GM23338 (cell line): ENCODE measurements at regions not wholly inside any gene's neighbourhood (a gene's known extent, or its start where the extent isn't known, plus 50 kb on each side); places are given as distances from the start of the nearest gene placed in this dataset.

Experiments used
- ATAC-seq: fragments of 200-7000 bp; cut with Tn5 transposase; 3 replicates; pipeline ENCODE4 v1.9.1; 2020
- DNase-seq: peaks from one replicate; pipeline ENCODE4 v3.0.0-alpha.2; 2015; ENCODE audit warnings: low spot score
- H2AFZ ChIP-seq: fragments of 200-600 bp; sonication (generic); 2 replicates; pipeline ENCODE4 v1.8.0; 2016; ENCODE audit warnings: antibody characterized with exemption, mild to moderate bottlenecking, moderate library complexity
- H3F3A ChIP-seq: fragments of 200-600 bp; sonication (generic); replicated peaks from 2 replicates; pipeline ENCODE4 v1.8.0; 2017; ENCODE audit warnings: antibody characterized with exemption, mixed run types, low read depth
- H3K27ac ChIP-seq: fragments of 200-600 bp; sonication (generic); 2 replicates; pipeline ENCODE4 v1.6.1; 2016; ENCODE audit warnings: low read depth
- H3K27me3 ChIP-seq: fragments of 200-600 bp; sonication (generic); 2 replicates; pipeline ENCODE4 v1.8.0; 2016; ENCODE audit warnings: mild to moderate bottlenecking, mixed run types, moderate library complexity; ENCODE audit not compliant: insufficient read depth
- H3K36me3 ChIP-seq: fragments of 200-600 bp; sonication (generic); 2 replicates; pipeline ENCODE4 v1.8.0; 2016; ENCODE audit warnings: mild to moderate bottlenecking; ENCODE audit not compliant: insufficient read depth
- H3K4me1 ChIP-seq: fragments of 200-600 bp; sonication (generic); 2 replicates; pipeline ENCODE4 v1.8.0; 2016; ENCODE audit warnings: mild to moderate bottlenecking, moderate library complexity; ENCODE audit not compliant: insufficient read depth
- H3K4me2 ChIP-seq: fragments of 200-600 bp; sonication (generic); 2 replicates; pipeline ENCODE4 v1.7.1; 2017; ENCODE audit warnings: mixed run types
- H3K4me3 ChIP-seq: fragments of 200-600 bp; sonication (generic); 2 replicates; pipeline ENCODE4 v1.6.1; 2016; ENCODE audit warnings: mixed run types
- H3K79me2 ChIP-seq: fragments of 200-600 bp; sonication (generic); replicated peaks from 2 replicates; pipeline ENCODE4 v1.8.0; 2017; ENCODE audit warnings: mild to moderate bottlenecking; ENCODE audit not compliant: insufficient read depth
- H3K9me2 ChIP-seq: fragments of 200-600 bp; sonication (generic); 2 replicates; pipeline ENCODE4 v1.8.0; 2017; ENCODE audit not compliant: insufficient read depth
- H4K20me1 ChIP-seq: fragments of 200-600 bp; sonication (generic); replicated peaks from 2 replicates; pipeline ENCODE4 v1.8.0; 2017; ENCODE audit warnings: mild to moderate bottlenecking; ENCODE audit not compliant: insufficient read depth
- H3K27ac Mint-ChIP-seq: 2 replicates; pipeline ENCODE4 v1.8.0; 2020; ENCODE audit warnings: inconsistent platforms, mild to moderate bottlenecking, moderate library complexity, mixed read lengths
- H3K27me3 Mint-ChIP-seq: 3 replicates; pipeline ENCODE4 v1.8.0; 2022; ENCODE audit warnings: low read depth, mild to moderate bottlenecking, moderate library complexity, mixed read lengths, inconsistent platforms; ENCODE audit not compliant: insufficient read depth, poor library complexity
- H3K36me3 Mint-ChIP-seq: 3 replicates; pipeline ENCODE4 v1.8.0; 2021; ENCODE audit warnings: low read depth, mild to moderate bottlenecking, inconsistent platforms, moderate library complexity, mixed read lengths
- H3K4me1 Mint-ChIP-seq: 3 replicates; pipeline ENCODE4 v1.8.0; 2020; ENCODE audit warnings: mild to moderate bottlenecking, inconsistent platforms, mixed read lengths
- H3K4me3 Mint-ChIP-seq: 3 replicates; pipeline ENCODE4 v1.8.0; 2021; ENCODE audit warnings: moderate library complexity, mild to moderate bottlenecking, inconsistent platforms, mixed read lengths
- H3K9me3 Mint-ChIP-seq: 3 replicates; pipeline ENCODE4 v1.8.0; 2020; ENCODE audit warnings: moderate library complexity, mild to moderate bottlenecking, inconsistent platforms, mixed read lengths
- CREB1 ChIP-seq: fragments of 250-450 bp; sonication (Bioruptor Pico); IDR thresholded peaks from 2 replicates; pipeline ENCODE4 v1.5.0; 2020; ENCODE audit warnings: low read depth, mild to moderate bottlenecking, moderate library complexity
- ETS1 ChIP-seq: IDR thresholded peaks from 2 replicates; pipeline ENCODE4 v1.6.1; 2016; ENCODE audit warnings: antibody characterized with exemption
- EZH2 ChIP-seq: fragments of 200-600 bp; sonication (generic); IDR thresholded peaks from one replicate; pipeline ENCODE4 v1.8.0; 2017; ENCODE audit warnings: antibody characterized with exemption, mild to moderate bottlenecking, low read depth; ENCODE audit not compliant: unreplicated experiment
- EZH2phosphoT487 ChIP-seq: fragments of 200-600 bp; sonication (generic); IDR thresholded peaks from one replicate; pipeline ENCODE4 v1.8.1; 2018; ENCODE audit warnings: antibody characterized with exemption; ENCODE audit not compliant: unreplicated experiment
- JUNB ChIP-seq: IDR thresholded peaks from one replicate; pipeline ENCODE4 v1.6.1; 2016; ENCODE audit warnings: antibody characterized with exemption; ENCODE audit not compliant: unreplicated experiment
- POLR2AphosphoS5 ChIP-seq: IDR thresholded peaks from 2 replicates; pipeline ENCODE4 v1.6.1; 2016; ENCODE audit warnings: antibody characterized with exemption, low read depth
- REST ChIP-seq: IDR thresholded peaks from one replicate; pipeline ENCODE4 v1.6.1; 2018; ENCODE audit warnings: antibody characterized with exemption; ENCODE audit not compliant: unreplicated experiment
- STAT1 ChIP-seq: IDR thresholded peaks from one replicate; pipeline ENCODE4 v1.6.1; 2016; ENCODE audit warnings: antibody characterized with exemption; ENCODE audit not compliant: unreplicated experiment
- ZNF114 ChIP-seq: fragments of 250-450 bp; sonication (Bioruptor Pico); IDR thresholded peaks from 2 replicates; pipeline ENCODE4 v1.5.0; 2020; ENCODE audit warnings: mild to moderate bottlenecking, moderate library complexity
- ZNF331 ChIP-seq: fragments of 250-450 bp; sonication (Bioruptor Pico); IDR thresholded peaks from 2 replicates; pipeline ENCODE4 v1.5.0; 2020; ENCODE audit warnings: low read depth, mild to moderate bottlenecking, moderate library complexity
- TF ChIP-seq, protein P1 (sequence below): fragments of 250-450 bp; sonication (Bioruptor Pico); IDR thresholded peaks from 2 replicates; pipeline ENCODE4 v1.5.0; 2020; ENCODE audit warnings: mild to moderate bottlenecking, moderate library complexity

DNA sequence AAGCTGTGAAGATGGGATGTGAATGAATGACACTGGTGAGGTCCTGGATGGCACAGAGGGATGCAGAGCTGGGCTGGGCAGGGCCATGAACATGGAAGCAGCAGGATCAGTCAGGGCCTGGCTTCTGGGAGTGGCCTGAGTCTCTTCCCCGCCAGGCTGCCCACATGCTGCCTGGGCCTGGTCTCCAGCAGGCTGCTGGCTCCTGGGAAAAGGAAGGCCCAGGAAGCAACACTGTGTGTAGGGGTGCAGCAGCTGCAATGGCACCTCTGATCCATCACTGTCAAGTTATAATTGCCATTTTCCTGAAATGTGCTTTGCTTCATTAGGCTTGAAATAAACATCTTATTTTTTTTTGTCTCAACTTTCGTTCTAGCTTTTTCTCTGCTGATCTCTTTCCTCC is 260.2 kb upstream of the N4BP1 start:
- no peak overlapping the region for H3K27ac ChIP-seq
- no peaks in the 10 kb centered on the region for H3K4me1 ChIP-seq
- H3K27ac Mint-ChIP-seq, result no peak overlapping the region
- H4K20me1 ChIP-seq, result no peaks in the 10 kb centered on the region
- H3K4me3 Mint-ChIP-seq, result no peak overlapping the region
- H3K79me2 ChIP-seq, result no peaks in the 10 kb centered on the region
- no peaks in the 10 kb centered on the region for H3K36me3 ChIP-seq
- TF ChIP-seq CREB1 (CRISPR knock-in tag) (no peak), EZH2phosphoT487 (no peak), ZNF331 (CRISPR knock-in tag) (no peak), EZH2 (no peak), ZNF114 (CRISPR knock-in tag) (no peak), POLR2AphosphoS5 (no peak), REST (no peak), STAT1 (no peak), JUNB (no peak), ETS1 (no peak)
- TF ChIP-seq, protein P1, sequence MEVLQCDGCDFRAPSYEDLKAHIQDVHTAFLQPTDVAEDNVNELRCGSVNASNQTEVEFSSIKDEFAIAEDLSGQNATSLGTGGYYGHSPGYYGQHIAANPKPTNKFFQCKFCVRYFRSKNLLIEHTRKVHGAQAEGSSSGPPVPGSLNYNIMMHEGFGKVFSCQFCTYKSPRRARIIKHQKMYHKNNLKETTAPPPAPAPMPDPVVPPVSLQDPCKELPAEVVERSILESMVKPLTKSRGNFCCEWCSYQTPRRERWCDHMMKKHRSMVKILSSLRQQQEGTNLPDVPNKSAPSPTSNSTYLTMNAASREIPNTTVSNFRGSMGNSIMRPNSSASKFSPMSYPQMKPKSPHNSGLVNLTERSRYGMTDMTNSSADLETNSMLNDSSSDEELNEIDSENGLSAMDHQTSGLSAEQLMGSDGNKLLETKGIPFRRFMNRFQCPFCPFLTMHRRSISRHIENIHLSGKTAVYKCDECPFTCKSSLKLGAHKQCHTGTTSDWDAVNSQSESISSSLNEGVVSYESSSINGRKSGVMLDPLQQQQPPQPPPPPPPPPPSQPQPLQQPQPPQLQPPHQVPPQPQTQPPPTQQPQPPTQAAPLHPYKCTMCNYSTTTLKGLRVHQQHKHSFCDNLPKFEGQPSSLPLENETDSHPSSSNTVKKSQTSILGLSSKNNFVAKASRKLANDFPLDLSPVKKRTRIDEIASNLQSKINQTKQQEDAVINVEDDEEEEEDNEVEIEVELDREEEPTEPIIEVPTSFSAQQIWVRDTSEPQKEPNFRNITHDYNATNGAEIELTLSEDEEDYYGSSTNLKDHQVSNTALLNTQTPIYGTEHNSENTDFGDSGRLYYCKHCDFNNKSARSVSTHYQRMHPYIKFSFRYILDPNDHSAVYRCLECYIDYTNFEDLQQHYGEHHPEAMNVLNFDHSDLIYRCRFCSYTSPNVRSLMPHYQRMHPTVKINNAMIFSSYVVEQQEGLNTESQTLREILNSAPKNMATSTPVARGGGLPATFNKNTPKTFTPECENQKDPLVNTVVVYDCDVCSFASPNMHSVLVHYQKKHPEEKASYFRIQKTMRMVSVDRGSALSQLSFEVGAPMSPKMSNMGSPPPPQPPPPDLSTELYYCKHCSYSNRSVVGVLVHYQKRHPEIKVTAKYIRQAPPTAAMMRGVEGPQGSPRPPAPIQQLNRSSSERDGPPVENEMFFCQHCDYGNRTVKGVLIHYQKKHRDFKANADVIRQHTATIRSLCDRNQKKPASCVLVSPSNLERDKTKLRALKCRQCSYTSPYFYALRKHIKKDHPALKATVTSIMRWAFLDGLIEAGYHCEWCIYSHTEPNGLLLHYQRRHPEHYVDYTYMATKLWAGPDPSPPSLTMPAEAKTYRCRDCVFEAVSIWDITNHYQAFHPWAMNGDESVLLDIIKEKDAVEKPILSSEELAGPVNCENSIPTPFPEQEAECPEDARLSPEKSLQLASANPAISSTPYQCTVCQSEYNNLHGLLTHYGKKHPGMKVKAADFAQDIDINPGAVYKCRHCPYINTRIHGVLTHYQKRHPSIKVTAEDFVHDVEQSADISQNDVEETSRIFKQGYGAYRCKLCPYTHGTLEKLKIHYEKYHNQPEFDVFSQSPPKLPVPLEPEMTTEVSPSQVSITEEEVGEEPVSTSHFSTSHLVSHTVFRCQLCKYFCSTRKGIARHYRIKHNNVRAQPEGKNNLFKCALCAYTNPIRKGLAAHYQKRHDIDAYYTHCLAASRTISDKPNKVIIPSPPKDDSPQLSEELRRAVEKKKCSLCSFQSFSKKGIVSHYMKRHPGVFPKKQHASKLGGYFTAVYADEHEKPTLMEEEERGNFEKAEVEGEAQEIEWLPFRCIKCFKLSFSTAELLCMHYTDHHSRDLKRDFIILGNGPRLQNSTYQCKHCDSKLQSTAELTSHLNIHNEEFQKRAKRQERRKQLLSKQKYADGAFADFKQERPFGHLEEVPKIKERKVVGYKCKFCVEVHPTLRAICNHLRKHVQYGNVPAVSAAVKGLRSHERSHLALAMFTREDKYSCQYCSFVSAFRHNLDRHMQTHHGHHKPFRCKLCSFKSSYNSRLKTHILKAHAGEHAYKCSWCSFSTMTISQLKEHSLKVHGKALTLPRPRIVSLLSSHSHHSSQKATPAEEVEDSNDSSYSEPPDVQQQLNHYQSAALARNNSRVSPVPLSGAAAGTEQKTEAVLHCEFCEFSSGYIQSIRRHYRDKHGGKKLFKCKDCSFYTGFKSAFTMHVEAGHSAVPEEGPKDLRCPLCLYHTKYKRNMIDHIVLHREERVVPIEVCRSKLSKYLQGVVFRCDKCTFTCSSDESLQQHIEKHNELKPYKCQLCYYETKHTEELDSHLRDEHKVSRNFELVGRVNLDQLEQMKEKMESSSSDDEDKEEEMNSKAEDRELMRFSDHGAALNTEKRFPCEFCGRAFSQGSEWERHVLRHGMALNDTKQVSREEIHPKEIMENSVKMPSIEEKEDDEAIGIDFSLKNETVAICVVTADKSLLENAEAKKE, result no peak
- H2AFZ ChIP-seq, result no peak overlapping the region
- H3F3A ChIP-seq, result no peaks in the 10 kb centered on the region
- no peak overlapping the region for H3K4me2 ChIP-seq
- no peaks in the 10 kb centered on the region for H3K9me3 Mint-ChIP-seq
- H3K9me2 ChIP-seq, result peaks cover 7% of the 10 kb centered on the region; the same call in 1 of the 2 replicates
- no peaks in the 10 kb centered on the region for H3K36me3 Mint-ChIP-seq
- no peaks in the 10 kb centered on the region for H3K27me3 ChIP-seq
- H3K4me3 ChIP-seq, result no peak overlapping the region
- peaks cover 3% of the 10 kb centered on the region; the same call in 2 of the 3 replicates for H3K4me1 Mint-ChIP-seq
- no peaks in the 10 kb centered on the region for H3K27me3 Mint-ChIP-seq
- DNase-seq (no peak), ATAC-seq (no peak)
